Body of pancreas (tissue), 4 donors: ENCODE measurements at regions not wholly inside any gene's neighbourhood (a gene's known extent, or its start where the extent isn't known, plus 50 kb on each side); places are given as distances from the start of the nearest gene placed in this dataset.

Source experiments
- POLR2A ChIP-seq, 3 donors: fragments of 450-650 bp; IDR thresholded peaks; one replicate each; pipeline ENCODE4 v1.6.1; 2016; ENCODE audit warnings: antibody characterized with exemption in 3 of 3, mild to moderate bottlenecking in 2 of 3
- TF ChIP-seq, protein P1 (sequence below), 7 experiments: fragments of 450-650 bp in 4 of 7; fragments of 200-600 bp in 3 of 7; sonication (generic) in 3 of 7; IDR thresholded peaks; one replicate each; pipeline ENCODE4 v1.5.1; 2016 to 2019; ENCODE audit warnings: antibody characterized with exemption in 7 of 7

DNA sequence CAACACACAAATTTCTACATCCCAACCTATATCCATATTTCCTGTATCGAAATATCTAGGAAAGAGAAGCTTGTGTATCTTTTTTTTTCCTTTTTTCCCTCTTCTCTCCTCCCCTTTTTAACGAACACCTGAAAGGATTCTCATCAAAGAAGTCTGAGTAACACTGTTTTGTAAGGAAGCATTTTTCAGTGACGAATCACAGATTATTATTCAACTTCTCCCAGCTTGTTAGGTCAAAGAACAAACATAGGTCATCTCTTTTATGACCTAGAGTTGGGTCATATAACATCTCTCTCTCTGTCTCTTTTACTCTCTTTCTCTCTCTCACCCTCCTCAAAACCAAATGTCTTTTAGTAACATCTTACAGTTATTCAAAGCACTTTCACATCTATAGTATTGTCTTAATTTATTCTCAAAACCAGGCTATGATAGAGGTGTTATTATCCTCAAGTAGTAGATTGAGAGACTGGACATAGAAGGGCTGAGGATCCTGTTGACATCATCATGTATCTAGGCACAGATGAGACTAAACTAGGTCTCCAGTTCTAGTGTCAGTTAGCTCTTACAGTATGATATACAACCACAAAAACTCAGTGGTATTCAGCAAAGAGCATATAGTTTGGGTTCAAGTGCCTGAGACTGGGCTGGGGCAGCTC is 80.1 kb upstream of the SPOPL start:
- TF ChIP-seq, protein P1, sequence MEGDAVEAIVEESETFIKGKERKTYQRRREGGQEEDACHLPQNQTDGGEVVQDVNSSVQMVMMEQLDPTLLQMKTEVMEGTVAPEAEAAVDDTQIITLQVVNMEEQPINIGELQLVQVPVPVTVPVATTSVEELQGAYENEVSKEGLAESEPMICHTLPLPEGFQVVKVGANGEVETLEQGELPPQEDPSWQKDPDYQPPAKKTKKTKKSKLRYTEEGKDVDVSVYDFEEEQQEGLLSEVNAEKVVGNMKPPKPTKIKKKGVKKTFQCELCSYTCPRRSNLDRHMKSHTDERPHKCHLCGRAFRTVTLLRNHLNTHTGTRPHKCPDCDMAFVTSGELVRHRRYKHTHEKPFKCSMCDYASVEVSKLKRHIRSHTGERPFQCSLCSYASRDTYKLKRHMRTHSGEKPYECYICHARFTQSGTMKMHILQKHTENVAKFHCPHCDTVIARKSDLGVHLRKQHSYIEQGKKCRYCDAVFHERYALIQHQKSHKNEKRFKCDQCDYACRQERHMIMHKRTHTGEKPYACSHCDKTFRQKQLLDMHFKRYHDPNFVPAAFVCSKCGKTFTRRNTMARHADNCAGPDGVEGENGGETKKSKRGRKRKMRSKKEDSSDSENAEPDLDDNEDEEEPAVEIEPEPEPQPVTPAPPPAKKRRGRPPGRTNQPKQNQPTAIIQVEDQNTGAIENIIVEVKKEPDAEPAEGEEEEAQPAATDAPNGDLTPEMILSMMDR (IDR thresholded peaks at IDR 0.05): no peak
- no peak for TF ChIP-seq POLR2A (IDR thresholded peaks at IDR 0.05)
